ENCODE measurements at regions not wholly inside any gene's neighbourhood (a gene's known extent, or its start where the extent isn't known, plus 50 kb on each side); places are given as distances from the start of the nearest gene placed in this dataset.

DNA sequence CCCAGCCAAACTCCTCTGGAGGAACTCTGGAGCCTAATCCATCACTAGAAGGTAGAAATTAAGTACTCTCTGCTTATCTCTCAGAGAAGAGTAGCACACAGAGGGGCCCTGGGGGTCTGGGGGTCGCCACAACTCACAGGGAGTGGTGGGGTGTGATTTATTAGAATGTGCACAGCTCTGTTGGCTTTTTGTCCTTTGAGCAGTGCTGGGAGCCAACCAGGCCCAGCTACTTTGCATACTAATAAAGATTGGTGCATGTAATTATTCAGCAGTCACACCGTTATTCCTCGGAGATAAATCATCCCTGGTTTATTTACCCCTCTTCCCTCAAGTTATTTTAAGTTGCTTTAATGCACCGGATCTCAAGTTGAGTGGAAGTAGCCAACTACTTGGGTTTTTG is 606.7 kb upstream of the EEF2KMT start:
- no peaks in the 10 kb centered on the region for H3K36me3 ChIP-seq (ENCODE audit: control insufficient read depth in 1 of 2, insufficient read depth in 2 of 2, low read length in 2 of 2)
- POLR2A ChIA-PET, result no interaction called here
- no peaks in the 10 kb centered on the region for H3K79me2 ChIP-seq (ENCODE audit: insufficient read depth, low read length)
- no peak overlapping the region for H3K4me3 ChIP-seq (replicated peaks in 1 of 2; ENCODE audit: low read depth in 1 of 2, low read length in 2 of 2)
- H3K9me2 ChIP-seq (ENCODE audit: insufficient read depth), result no peaks in the 10 kb centered on the region
- RAD21 ChIA-PET (ENCODE audit: low non-redundant PET in 1 of 2, low total read pairs in 2 of 2, uncharacterized antibody in 2 of 2, unreplicated experiment in 2 of 2), result no interaction called here
- CTCF ChIA-PET, result no interaction called here
- H4K20me1 ChIP-seq (ENCODE audit: insufficient read depth), result no peaks in the 10 kb centered on the region
- no peak overlapping the region for H2AFZ ChIP-seq (ENCODE audit: low read depth, low read length, poor library complexity, severe bottlenecking)
- no peaks in the 10 kb centered on the region for H3K27me3 ChIP-seq (ENCODE audit: insufficient read depth, low read length)
- BruUV-seq (replicated peaks), result no TSS peak
- H3K4me2 ChIP-seq (ENCODE audit: low read length), result no peak overlapping the region
- no peak overlapping the region for H3K9ac ChIP-seq (ENCODE audit: low read length)
- no peaks in the 10 kb centered on the region for H3K4me1 ChIP-seq (ENCODE audit: control insufficient read depth in 1 of 2, insufficient read depth in 2 of 2, low read length in 2 of 2)
- peaks cover 0 to 11% of the 10 kb centered on the region in 2 experiments; a peak in 2 of 4 replicates for H3K9me3 ChIP-seq (ENCODE audit: control insufficient read depth in 1 of 2, insufficient read depth in 1 of 2, low read depth in 1 of 2, low read length in 2 of 2)
- no peak overlapping the region for H3K27ac ChIP-seq (ENCODE audit: low read depth, low read length)
- ATAC-seq (no peak), DNase-seq (ENCODE audit: low read depth, low spot score) (no peak)
- intact Hi-C loops (cut with micrococcal nuclease), result no loop called here
- no peak for TF ChIP-seq TCF7L2 (IDR thresholded peaks at IDR 0.05; ENCODE audit: borderline replicate concordance, extremely low read depth, insufficient read depth, insufficient read length)
- no peak for TF ChIP-seq SP1 (IDR thresholded peaks at IDR 0.05; ENCODE audit: low read depth)
- TF ChIP-seq, protein P1, sequence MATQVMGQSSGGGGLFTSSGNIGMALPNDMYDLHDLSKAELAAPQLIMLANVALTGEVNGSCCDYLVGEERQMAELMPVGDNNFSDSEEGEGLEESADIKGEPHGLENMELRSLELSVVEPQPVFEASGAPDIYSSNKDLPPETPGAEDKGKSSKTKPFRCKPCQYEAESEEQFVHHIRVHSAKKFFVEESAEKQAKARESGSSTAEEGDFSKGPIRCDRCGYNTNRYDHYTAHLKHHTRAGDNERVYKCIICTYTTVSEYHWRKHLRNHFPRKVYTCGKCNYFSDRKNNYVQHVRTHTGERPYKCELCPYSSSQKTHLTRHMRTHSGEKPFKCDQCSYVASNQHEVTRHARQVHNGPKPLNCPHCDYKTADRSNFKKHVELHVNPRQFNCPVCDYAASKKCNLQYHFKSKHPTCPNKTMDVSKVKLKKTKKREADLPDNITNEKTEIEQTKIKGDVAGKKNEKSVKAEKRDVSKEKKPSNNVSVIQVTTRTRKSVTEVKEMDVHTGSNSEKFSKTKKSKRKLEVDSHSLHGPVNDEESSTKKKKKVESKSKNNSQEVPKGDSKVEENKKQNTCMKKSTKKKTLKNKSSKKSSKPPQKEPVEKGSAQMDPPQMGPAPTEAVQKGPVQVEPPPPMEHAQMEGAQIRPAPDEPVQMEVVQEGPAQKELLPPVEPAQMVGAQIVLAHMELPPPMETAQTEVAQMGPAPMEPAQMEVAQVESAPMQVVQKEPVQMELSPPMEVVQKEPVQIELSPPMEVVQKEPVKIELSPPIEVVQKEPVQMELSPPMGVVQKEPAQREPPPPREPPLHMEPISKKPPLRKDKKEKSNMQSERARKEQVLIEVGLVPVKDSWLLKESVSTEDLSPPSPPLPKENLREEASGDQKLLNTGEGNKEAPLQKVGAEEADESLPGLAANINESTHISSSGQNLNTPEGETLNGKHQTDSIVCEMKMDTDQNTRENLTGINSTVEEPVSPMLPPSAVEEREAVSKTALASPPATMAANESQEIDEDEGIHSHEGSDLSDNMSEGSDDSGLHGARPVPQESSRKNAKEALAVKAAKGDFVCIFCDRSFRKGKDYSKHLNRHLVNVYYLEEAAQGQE (IDR thresholded peaks at IDR 0.05; ENCODE audit: low read depth), result no peak
- no peak for TF ChIP-seq POLR2AphosphoS5 (IDR thresholded peaks at IDR 0.05; ENCODE audit: low read depth, low read length)
- TF ChIP-seq YY1 (IDR thresholded peaks at IDR 0.05; ENCODE audit: extremely low read depth, insufficient replicate concordance, low read depth, low read length), result no peak
- TF ChIP-seq ELF1 (IDR thresholded peaks at IDR 0.05; ENCODE audit: borderline replicate concordance, low read depth), result no peak

DNA sequence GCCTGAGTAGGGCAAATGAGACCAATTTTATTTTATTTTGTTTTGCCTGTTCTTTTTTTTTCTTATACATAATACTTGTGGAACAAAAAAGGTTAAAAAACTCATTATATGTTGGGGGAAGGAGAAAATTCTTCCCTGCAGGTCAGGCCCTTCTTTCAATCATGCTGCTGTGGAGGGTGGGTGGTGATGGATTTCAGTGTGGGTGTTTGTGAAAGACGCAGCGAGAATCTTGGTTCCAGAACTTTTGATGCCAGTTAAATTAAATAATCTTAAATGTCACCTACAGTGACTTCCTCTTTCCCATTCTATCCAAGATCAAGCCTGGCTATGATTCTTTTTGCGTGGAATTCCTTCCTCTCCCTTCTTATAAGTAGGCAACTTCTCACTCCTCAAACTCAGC is 595.8 kb upstream of the EEF2KMT start:
- DNase-seq (ENCODE audit: low read depth, low spot score), result no peak
- CTCF ChIA-PET, result no interaction called here
- Histone ChIP-seq H4K20me1 (ENCODE audit: insufficient read depth) (no peaks in the 10 kb centered on the region), H3K9ac (ENCODE audit: low read length) (no peak overlapping the region), H3K27ac (ENCODE audit: low read depth, low read length) (no peak overlapping the region), H3K4me2 (ENCODE audit: low read length) (no peak overlapping the region), H3K4me1 (ENCODE audit: control insufficient read depth in 1 of 2, insufficient read depth in 2 of 2, low read length in 2 of 2) (no peaks in the 10 kb centered on the region), H3K79me2 (ENCODE audit: insufficient read depth, low read length) (no peaks in the 10 kb centered on the region), H3K27me3 (ENCODE audit: insufficient read depth, low read length) (no peaks in the 10 kb centered on the region), H2AFZ (ENCODE audit: low read depth, low read length, poor library complexity, severe bottlenecking) (no peak overlapping the region), H3K36me3 (ENCODE audit: control insufficient read depth in 1 of 2, insufficient read depth in 2 of 2, low read length in 2 of 2) (no peaks in the 10 kb centered on the region), H3K9me2 (ENCODE audit: insufficient read depth) (no peaks in the 10 kb centered on the region), H3K4me3 (replicated peaks in 1 of 2; ENCODE audit: low read depth in 1 of 2, low read length in 2 of 2) (no peak overlapping the region), H3K9me3 (ENCODE audit: control insufficient read depth in 1 of 2, insufficient read depth in 1 of 2, low read depth in 1 of 2, low read length in 2 of 2) (no peaks in the 10 kb centered on the region; a peak in 1 of 4 replicates)
- POLR2A ChIA-PET, result no interaction called here
- no peak for TF ChIP-seq ZFX (IDR thresholded peaks at IDR 0.05)
- TF ChIP-seq, protein P2, sequence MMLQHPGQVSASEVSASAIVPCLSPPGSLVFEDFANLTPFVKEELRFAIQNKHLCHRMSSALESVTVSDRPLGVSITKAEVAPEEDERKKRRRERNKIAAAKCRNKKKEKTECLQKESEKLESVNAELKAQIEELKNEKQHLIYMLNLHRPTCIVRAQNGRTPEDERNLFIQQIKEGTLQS (IDR thresholded peaks at IDR 0.05), result no peak
- no peak for TF ChIP-seq POLR2A (IDR thresholded peaks at IDR 0.05; ENCODE audit: borderline replicate concordance, extremely low read depth, insufficient read depth, insufficient read length)
- TF ChIP-seq, protein P3, sequence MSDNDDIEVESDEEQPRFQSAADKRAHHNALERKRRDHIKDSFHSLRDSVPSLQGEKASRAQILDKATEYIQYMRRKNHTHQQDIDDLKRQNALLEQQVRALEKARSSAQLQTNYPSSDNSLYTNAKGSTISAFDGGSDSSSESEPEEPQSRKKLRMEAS (IDR thresholded peaks at IDR 0.05), result no peak
- TF ChIP-seq POLR2AphosphoS5 (IDR thresholded peaks at IDR 0.05; ENCODE audit: low read depth, low read length), result no peak
- TF ChIP-seq, protein P4, sequence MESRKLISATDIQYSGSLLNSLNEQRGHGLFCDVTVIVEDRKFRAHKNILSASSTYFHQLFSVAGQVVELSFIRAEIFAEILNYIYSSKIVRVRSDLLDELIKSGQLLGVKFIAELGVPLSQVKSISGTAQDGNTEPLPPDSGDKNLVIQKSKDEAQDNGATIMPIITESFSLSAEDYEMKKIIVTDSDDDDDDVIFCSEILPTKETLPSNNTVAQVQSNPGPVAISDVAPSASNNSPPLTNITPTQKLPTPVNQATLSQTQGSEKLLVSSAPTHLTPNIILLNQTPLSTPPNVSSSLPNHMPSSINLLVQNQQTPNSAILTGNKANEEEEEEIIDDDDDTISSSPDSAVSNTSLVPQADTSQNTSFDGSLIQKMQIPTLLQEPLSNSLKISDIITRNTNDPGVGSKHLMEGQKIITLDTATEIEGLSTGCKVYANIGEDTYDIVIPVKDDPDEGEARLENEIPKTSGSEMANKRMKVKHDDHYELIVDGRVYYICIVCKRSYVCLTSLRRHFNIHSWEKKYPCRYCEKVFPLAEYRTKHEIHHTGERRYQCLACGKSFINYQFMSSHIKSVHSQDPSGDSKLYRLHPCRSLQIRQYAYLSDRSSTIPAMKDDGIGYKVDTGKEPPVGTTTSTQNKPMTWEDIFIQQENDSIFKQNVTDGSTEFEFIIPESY (IDR thresholded peaks at IDR 0.05; ENCODE audit: extremely low read depth, insufficient replicate concordance, low read length), result no peak
- no peak for TF ChIP-seq RAD21 (IDR thresholded peaks at IDR 0.05; ENCODE audit: low read depth)
- TF ChIP-seq YY1 (IDR thresholded peaks at IDR 0.05; ENCODE audit: extremely low read depth, insufficient replicate concordance, low read depth, low read length), result no peak
- TF ChIP-seq SRF (IDR thresholded peaks at IDR 0.05; ENCODE audit: low read depth), result no peak
- no peak for TF ChIP-seq ZNF274 (IDR thresholded peaks at IDR 0.05; ENCODE audit: low read depth, low read length)
- intact Hi-C loops (cut with micrococcal nuclease), result no loop called here
- BruUV-seq (replicated peaks), result no TSS peak
- ATAC-seq, result no peak
- RAD21 ChIA-PET (ENCODE audit: low non-redundant PET in 1 of 2, low total read pairs in 2 of 2, uncharacterized antibody in 2 of 2, unreplicated experiment in 2 of 2), result no interaction called here
